ENCODE measurements at regions not wholly inside any gene's neighbourhood (a gene's known extent, or its start where the extent isn't known, plus 50 kb on each side); places are given as distances from the start of the nearest gene placed in this dataset.

- TF ChIP-seq CTCF (IDR thresholded peaks at IDR 0.05; ENCODE audit: low read length) (no peak), EZH2 (optimal IDR thresholded peaks at IDR 0.05; ENCODE audit: low read depth, low read length) (no peak)
Observed at GRCh38 chr9:106310782-106311181, 552.2 kb upstream of the ZNF462 start.

Measured in MM.1S (cell line).